GM21737 (cell line): ENCODE measurements at regions not wholly inside any gene's neighbourhood (a gene's known extent, or its start where the extent isn't known, plus 50 kb on each side); places are given as distances from the start of the nearest gene placed in this dataset.
"Not testable (repeated sequence)": the region's sequence is repeated elsewhere in the genome, so short reads cannot be mapped to it uniquely, and the experiment has no call there.

Experiments
- ATAC-seq: cut with Tn5 transposase; IDR thresholded peaks from one replicate; pipeline ENCODE4 v1.9.1; 2021; ENCODE audit warnings: mild to moderate bottlenecking, moderate library complexity; ENCODE audit not compliant: unreplicated experiment

- ATAC-seq: not testable (repeated sequence)
These were observed 131.9 kb downstream of the CWH43 start for GRCh38 chr4:49117951-49118350.

GRCh38 chr4:49118379-49119212, 132.5 kb downstream of the CWH43 start:
- ATAC-seq: peak; percentile 56

GRCh38 chr4:49119345-49119744, 133.3 kb downstream of the CWH43 start:
- peak; percentile 12 for ATAC-seq

GRCh38 chr4:49120042-49120779, 134.1 kb downstream of the CWH43 start:
- not testable (repeated sequence) for ATAC-seq

GRCh38 chr4:49120804-49121203, 134.7 kb downstream of the CWH43 start:
- peak; percentile 36 for ATAC-seq

GRCh38 chr4:49126443-49126842, 140.4 kb downstream of the CWH43 start:
- ATAC-seq: not testable (repeated sequence)

- ATAC-seq: not testable (repeated sequence)
These were observed 140.8 kb downstream of the CWH43 start for GRCh38 chr4:49126858-49127257.

- not testable (repeated sequence) for ATAC-seq
These were observed 143.3 kb downstream of the CWH43 start for GRCh38 chr4:49129385-49129784.

GRCh38 chr4:49129870-49130269, 143.8 kb downstream of the CWH43 start:
- not testable (repeated sequence) for ATAC-seq

GRCh38 chr4:49130724-49131123, 144.6 kb downstream of the CWH43 start:
- ATAC-seq: not testable (repeated sequence)

- ATAC-seq: peak; percentile 51
These were observed 151.0 kb downstream of the CWH43 start for GRCh38 chr4:49137043-49137442.

GRCh38 chr4:49137961-49138360, 151.9 kb downstream of the CWH43 start:
- ATAC-seq: not testable (repeated sequence)

- ATAC-seq: not testable (repeated sequence)
These were observed 152.7 kb downstream of the CWH43 start for GRCh38 chr4:49138818-49139217.

GRCh38 chr4:49139513-49139912, 153.4 kb downstream of the CWH43 start:
- ATAC-seq: peak; percentile 44

GRCh38 chr4:49140351-49140750, 154.3 kb downstream of the CWH43 start:
- not testable (repeated sequence) for ATAC-seq

- peak; percentile 32 for ATAC-seq
These were observed 155.9 kb downstream of the CWH43 start for GRCh38 chr4:49141955-49142354.

- ATAC-seq: peak; percentile 54
These were observed 161.1 kb downstream of the CWH43 start for GRCh38 chr4:49147143-49147542.

- ATAC-seq: not testable (repeated sequence)
These were observed 161.5 kb downstream of the CWH43 start for GRCh38 chr4:49147596-49147995.

GRCh38 chr4:49149006-49149975, 163.2 kb downstream of the CWH43 start:
- peak; percentile 80 for ATAC-seq

- not testable (repeated sequence) for ATAC-seq
These were observed 164.4 kb downstream of the CWH43 start for GRCh38 chr4:49150351-49151083.
